WTC11 (cell line): ENCODE measurements at regions not wholly inside any gene's neighbourhood (a gene's known extent, or its start where the extent isn't known, plus 50 kb on each side); places are given as distances from the start of the nearest gene placed in this dataset.

Experiments
- ATAC-seq: fragments of 200-7000 bp; cut with Tn5 transposase; 2 replicates; pipeline ENCODE4 v1.10.0; 2021; ENCODE audit warnings: mild to moderate bottlenecking, moderate library complexity
- CTCF ChIA-PET: fragments of 300-600 bp; sonication (Branson Sonifier 250); formaldehyde crosslinking; loops from one replicate; lab custom pipeline; 2021; ENCODE audit warnings: antibody characterized with exemption; lab: Charles Lee
- POLR2A ChIA-PET: fragments of 350-600 bp; sonication (Branson Sonifier 250); formaldehyde crosslinking; loops from one replicate; lab custom pipeline; 2021; ENCODE audit warnings: antibody characterized with exemption; lab: Charles Lee
- DNase-seq: peaks from one replicate; pipeline ENCODE4 v3.0.0; 2021; ENCODE audit warnings: low spot score
- H3K27ac Mint-ChIP-seq: 2 replicates; pipeline ENCODE4 v1.8.0; 2021; ENCODE audit warnings: mixed read lengths
- H3K27me3 Mint-ChIP-seq: 2 replicates; pipeline ENCODE4 v1.8.0; 2021; ENCODE audit warnings: low read depth, mild to moderate bottlenecking, moderate library complexity, mixed read lengths
- H3K36me3 Mint-ChIP-seq: 2 replicates; pipeline ENCODE4 v1.8.0; 2021; ENCODE audit warnings: mixed read lengths
- H3K4me1 Mint-ChIP-seq: 2 replicates; pipeline ENCODE4 v1.8.0; 2022; ENCODE audit warnings: mixed read lengths
- H3K4me3 Mint-ChIP-seq: 2 replicates; pipeline ENCODE4 v1.8.0; 2021; ENCODE audit warnings: mild to moderate bottlenecking, moderate library complexity, mixed read lengths
- H3K9me3 Mint-ChIP-seq: 2 replicates; pipeline ENCODE4 v1.8.0; 2021; ENCODE audit warnings: mixed read lengths
- ATF1 ChIP-seq: sonication (generic); formaldehyde crosslinking; IDR thresholded peaks from 2 replicates; pipeline ENCODE4 v1.8.1; 2023; ENCODE audit warnings: mild to moderate bottlenecking, moderate library complexity, missing genetic modification reagents
- CREM ChIP-seq: sonication (generic); formaldehyde crosslinking; IDR thresholded peaks from 2 replicates; pipeline ENCODE4 v1.8.1; 2022; ENCODE audit warnings: mild to moderate bottlenecking, missing genetic modification reagents, moderate library complexity
- KAT7 ChIP-seq: sonication (generic); formaldehyde crosslinking; IDR thresholded peaks from 2 replicates; pipeline ENCODE4 v1.8.1; 2023; ENCODE audit warnings: missing genetic modification reagents, mild to moderate bottlenecking, borderline replicate concordance
- SP1 ChIP-seq: sonication (generic); formaldehyde crosslinking; conservative IDR thresholded peaks from 2 replicates; pipeline ENCODE4 v1.8.1; 2022; ENCODE audit warnings: missing genetic modification reagents
- ZNF219 ChIP-seq: sonication (generic); formaldehyde crosslinking; IDR thresholded peaks from 2 replicates; pipeline ENCODE4 v1.8.0; 2023; ENCODE audit warnings: missing genetic modification reagents, mild to moderate bottlenecking, borderline replicate concordance
- ZNF317 ChIP-seq: sonication (generic); formaldehyde crosslinking; IDR thresholded peaks from 2 replicates; pipeline ENCODE4 v1.8.1; 2023; ENCODE audit warnings: low read depth, mild to moderate bottlenecking, moderate library complexity, missing genetic modification reagents, borderline replicate concordance
- TF ChIP-seq, protein P1 (sequence below): sonication (generic); formaldehyde crosslinking; IDR thresholded peaks from 2 replicates; pipeline ENCODE4 v1.8.1; 2022; ENCODE audit warnings: missing genetic modification reagents, borderline replicate concordance
- TF ChIP-seq, protein P2 (sequence below): fragments of 200-600 bp; IDR thresholded peaks from 2 replicates; pipeline ENCODE4 v1.8.0; 2022; ENCODE audit warnings: antibody characterized with exemption
- TF ChIP-seq, protein P3 (sequence below): sonication (generic); formaldehyde crosslinking; IDR thresholded peaks from 2 replicates; pipeline ENCODE4 v1.8.1; 2022; ENCODE audit warnings: mild to moderate bottlenecking, moderate library complexity, missing genetic modification reagents
- TF ChIP-seq, protein P4 (sequence below): sonication (generic); formaldehyde crosslinking; IDR thresholded peaks from 2 replicates; pipeline ENCODE4 v1.8.0; 2023; ENCODE audit warnings: mild to moderate bottlenecking, missing genetic modification reagents
- TF ChIP-seq, protein P5 (sequence below): sonication (generic); formaldehyde crosslinking; IDR thresholded peaks from 2 replicates; pipeline ENCODE4 v1.8.0; 2022; ENCODE audit warnings: mild to moderate bottlenecking, missing genetic modification reagents
- TF ChIP-seq, protein P6 (sequence below): sonication (generic); formaldehyde crosslinking; IDR thresholded peaks from 2 replicates; pipeline ENCODE4 v1.8.0; 2022; ENCODE audit warnings: mild to moderate bottlenecking, missing genetic modification reagents

DNA sequence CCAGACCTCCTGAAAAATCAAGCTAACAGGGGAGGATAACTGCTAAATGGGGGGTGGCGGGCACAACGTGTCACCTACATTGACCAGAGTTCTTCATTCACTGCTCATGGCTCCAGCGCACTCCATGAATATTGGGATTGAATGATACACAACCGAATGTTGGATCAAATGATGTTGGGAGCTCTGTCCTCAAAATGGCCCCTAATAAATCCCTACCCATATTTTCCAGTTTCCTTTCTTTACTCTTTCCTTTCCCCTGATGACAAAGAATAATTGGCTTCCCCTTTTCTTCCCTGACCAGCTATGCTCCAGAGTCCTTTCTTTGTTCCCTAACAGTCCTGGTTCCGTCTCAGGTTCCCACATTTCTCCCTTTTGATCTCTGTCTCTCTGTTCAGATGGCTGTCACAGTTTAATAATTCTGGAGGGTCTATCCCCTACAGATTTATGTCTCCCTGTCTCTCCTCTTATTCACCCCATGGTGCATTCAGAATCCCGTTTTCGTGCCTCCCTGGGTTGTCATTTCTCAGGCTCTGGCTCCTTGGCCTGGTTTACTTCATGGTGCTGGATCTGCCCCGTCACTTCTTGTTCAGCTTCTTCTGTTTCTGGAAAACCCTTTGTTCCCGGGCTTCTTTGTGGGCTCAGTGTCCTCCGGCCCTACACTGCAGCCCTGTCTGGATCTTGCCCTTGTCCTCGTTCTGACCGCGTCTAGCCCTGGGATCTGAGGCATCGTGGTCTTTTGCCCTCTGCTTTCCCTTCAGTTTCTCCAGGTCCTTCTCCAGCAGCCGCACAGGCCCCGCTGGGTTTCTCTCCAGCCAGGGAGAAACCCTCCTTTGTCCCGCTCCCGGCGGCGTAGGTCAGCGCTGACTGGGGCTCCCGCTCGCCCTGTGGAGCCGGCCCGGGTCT is 78.3 kb downstream of the NDUFS5 start (continued):
- no peak for TF ChIP-seq ZNF219 (CRISPR knock-in tag)
- TF ChIP-seq, all 79 proteins: peak for 4

DNA sequence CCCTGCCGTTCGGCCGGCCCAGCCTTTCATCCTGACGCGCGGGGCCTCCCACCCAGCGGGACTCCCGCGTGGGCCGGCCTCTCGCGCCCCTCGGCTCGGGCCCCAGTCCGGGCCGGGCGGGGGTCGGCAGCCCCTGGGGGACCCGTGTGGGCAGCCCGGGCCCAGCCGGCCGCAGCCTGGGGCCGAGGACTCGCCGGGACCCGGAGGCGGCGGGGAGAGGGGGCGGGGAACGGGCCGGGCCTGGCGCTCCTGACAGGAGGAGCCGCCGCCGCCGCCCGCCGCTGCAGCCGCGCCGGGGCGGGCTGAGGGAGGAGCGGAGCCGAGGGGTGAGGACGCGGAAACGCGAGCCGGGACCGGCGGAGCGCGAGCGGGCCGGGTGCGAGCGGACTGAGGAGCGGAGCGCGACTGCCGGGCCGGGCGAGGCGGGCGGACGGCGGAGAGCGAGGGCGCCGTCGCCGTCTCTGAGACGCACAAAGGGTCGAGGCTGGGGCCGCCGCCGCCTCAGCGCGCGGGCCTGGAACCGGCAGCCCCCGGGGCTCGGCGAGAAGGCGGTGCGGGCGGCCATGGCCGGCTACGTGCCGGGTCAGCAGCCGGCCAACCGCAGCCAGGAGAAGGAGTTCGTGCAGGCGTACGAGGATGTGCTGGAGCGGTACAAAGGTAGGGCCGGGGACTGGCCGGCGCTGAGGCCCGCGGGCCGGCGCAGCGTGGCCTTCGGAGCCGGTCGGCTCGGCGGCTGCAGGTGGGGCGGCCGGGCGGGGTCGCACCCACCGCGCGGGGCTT is 79.1 kb downstream of the NDUFS5 start:
- Mint-ChIP-seq H3K4me3 (peak overlapping the region; percentile 71), H3K27ac (no peak overlapping the region)
- CTCF ChIA-PET, result interaction anchor here (0.5 to 7.6 kb wide), 9 partner anchors 27 to 434 kb away, joined by 3 to 90 read pairs (median 13); no protein-coding TSS in a partner anchor

DNA sequence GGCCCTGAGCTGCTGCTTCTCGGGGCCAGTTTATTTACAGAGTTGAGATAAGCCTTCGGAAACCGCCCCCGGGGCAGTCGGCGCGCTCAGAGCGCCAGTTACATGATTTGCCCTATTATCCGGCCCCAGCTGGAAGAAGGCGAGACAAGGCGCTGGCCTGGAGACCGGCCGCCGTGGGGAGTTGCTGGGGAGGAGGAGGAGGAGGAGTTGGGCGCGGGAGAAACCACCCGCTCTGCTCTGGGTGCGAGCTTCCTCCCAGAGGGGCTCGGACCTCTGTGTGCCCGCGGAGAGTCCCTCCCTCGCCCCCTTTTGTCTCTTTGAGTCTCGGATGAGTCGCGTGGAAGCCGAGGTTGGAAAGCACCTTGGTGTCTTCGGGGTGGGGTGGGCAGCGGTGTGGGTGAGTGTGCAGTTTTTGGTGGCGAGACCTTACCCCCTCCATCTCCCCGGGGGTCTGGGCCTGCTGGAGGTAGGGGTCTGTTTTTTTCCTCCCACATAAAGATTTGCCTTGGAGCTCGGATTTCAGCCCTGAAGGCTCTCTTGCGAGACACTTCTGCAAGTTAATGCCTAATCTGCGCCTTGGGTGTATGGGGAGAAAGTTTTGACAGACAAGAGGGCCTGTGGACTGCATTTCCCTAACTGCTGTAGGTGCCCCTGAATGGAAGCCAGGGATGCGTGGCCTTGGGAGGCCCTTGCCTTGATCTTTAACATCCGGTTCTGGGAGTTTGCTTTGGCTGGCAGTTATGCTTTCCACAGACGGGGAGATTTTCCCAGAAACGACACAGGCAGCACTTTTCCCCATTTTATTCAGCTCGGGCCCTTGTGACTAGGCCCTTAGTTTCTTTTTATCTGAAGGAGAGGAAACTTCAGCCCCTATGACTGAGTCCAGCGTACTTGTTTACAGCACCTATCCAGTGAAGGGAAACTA is 80.0 kb downstream of the NDUFS5 start:
- no peaks in the 10 kb centered on the region for H3K27me3 Mint-ChIP-seq
- no peaks in the 10 kb centered on the region for H3K36me3 Mint-ChIP-seq
- peak overlapping the region; percentile 99 for H3K27ac Mint-ChIP-seq
- ChIA-PET POLR2A (interaction anchor here (0.6 to 4.3 kb wide), 5 partner anchors 27 to 369 kb away, joined by 3 to 20 read pairs (median 8); no protein-coding TSS in a partner anchor), CTCF (interaction anchor here (0.5 to 7.6 kb wide), 9 partner anchors 14 to 433 kb away, joined by 3 to 90 read pairs (median 5); partner anchors contain the start of gene NDUFS5)
- ATAC-seq (peak; percentile 4), DNase-seq (peak; percentile 50)
- H3K9me3 Mint-ChIP-seq, result no peaks in the 10 kb centered on the region
- peaks cover 45% of the 10 kb centered on the region for H3K4me1 Mint-ChIP-seq
- H3K4me3 Mint-ChIP-seq, result no peak overlapping the region
- TF ChIP-seq, protein P1, sequence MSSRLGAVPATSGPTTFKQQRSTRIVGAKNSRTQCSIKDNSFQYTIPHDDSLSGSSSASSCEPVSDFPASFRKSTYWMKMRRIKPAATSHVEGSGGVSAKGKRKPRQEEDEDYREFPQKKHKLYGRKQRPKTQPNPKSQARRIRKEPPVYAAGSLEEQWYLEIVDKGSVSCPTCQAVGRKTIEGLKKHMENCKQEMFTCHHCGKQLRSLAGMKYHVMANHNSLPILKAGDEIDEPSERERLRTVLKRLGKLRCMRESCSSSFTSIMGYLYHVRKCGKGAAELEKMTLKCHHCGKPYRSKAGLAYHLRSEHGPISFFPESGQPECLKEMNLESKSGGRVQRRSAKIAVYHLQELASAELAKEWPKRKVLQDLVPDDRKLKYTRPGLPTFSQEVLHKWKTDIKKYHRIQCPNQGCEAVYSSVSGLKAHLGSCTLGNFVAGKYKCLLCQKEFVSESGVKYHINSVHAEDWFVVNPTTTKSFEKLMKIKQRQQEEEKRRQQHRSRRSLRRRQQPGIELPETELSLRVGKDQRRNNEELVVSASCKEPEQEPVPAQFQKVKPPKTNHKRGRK (CRISPR knock-in tag), result no peak
- TF ChIP-seq CREM (CRISPR knock-in tag) (no peak; the same call in 1 of the 2 replicates), KAT7 (CRISPR knock-in tag) (no peak), ZNF317 (peak; percentile 79)
- TF ChIP-seq, protein P2, sequence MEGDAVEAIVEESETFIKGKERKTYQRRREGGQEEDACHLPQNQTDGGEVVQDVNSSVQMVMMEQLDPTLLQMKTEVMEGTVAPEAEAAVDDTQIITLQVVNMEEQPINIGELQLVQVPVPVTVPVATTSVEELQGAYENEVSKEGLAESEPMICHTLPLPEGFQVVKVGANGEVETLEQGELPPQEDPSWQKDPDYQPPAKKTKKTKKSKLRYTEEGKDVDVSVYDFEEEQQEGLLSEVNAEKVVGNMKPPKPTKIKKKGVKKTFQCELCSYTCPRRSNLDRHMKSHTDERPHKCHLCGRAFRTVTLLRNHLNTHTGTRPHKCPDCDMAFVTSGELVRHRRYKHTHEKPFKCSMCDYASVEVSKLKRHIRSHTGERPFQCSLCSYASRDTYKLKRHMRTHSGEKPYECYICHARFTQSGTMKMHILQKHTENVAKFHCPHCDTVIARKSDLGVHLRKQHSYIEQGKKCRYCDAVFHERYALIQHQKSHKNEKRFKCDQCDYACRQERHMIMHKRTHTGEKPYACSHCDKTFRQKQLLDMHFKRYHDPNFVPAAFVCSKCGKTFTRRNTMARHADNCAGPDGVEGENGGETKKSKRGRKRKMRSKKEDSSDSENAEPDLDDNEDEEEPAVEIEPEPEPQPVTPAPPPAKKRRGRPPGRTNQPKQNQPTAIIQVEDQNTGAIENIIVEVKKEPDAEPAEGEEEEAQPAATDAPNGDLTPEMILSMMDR, result no peak
- TF ChIP-seq, protein P3, sequence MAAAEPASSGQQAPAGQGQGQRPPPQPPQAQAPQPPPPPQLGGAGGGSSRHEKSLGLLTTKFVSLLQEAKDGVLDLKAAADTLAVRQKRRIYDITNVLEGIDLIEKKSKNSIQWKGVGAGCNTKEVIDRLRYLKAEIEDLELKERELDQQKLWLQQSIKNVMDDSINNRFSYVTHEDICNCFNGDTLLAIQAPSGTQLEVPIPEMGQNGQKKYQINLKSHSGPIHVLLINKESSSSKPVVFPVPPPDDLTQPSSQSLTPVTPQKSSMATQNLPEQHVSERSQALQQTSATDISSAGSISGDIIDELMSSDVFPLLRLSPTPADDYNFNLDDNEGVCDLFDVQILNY (CRISPR knock-in tag), result 0 out of 2 replicates have a peak, but pooled peaks have one; percentile 20
- TF ChIP-seq, protein P4, sequence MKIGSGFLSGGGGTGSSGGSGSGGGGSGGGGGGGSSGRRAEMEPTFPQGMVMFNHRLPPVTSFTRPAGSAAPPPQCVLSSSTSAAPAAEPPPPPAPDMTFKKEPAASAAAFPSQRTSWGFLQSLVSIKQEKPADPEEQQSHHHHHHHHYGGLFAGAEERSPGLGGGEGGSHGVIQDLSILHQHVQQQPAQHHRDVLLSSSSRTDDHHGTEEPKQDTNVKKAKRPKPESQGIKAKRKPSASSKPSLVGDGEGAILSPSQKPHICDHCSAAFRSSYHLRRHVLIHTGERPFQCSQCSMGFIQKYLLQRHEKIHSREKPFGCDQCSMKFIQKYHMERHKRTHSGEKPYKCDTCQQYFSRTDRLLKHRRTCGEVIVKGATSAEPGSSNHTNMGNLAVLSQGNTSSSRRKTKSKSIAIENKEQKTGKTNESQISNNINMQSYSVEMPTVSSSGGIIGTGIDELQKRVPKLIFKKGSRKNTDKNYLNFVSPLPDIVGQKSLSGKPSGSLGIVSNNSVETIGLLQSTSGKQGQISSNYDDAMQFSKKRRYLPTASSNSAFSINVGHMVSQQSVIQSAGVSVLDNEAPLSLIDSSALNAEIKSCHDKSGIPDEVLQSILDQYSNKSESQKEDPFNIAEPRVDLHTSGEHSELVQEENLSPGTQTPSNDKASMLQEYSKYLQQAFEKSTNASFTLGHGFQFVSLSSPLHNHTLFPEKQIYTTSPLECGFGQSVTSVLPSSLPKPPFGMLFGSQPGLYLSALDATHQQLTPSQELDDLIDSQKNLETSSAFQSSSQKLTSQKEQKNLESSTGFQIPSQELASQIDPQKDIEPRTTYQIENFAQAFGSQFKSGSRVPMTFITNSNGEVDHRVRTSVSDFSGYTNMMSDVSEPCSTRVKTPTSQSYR (CRISPR knock-in tag), result 0 out of 2 replicates have a peak, but pooled peaks have one; percentile 20

More for the DNA sequence above, 79.1 kb downstream of the NDUFS5 start:
- Mint-ChIP-seq H3K9me3 (no peaks in the 10 kb centered on the region), H3K36me3 (no peaks in the 10 kb centered on the region), H3K27me3 (no peaks in the 10 kb centered on the region), H3K4me1 (peaks cover 40% of the 10 kb centered on the region)
- peak; percentile 19 for ATAC-seq
- TF ChIP-seq, protein P5, sequence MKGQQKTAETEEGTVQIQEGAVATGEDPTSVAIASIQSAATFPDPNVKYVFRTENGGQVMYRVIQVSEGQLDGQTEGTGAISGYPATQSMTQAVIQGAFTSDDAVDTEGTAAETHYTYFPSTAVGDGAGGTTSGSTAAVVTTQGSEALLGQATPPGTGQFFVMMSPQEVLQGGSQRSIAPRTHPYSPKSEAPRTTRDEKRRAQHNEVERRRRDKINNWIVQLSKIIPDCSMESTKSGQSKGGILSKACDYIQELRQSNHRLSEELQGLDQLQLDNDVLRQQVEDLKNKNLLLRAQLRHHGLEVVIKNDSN (CRISPR knock-in tag), result 0 out of 2 replicates have a peak, but pooled peaks have one; percentile 13
- 0 out of 2 replicates have a peak, but pooled peaks have one; percentile 21 for TF ChIP-seq ATF1 (CRISPR knock-in tag)
- TF ChIP-seq KAT7 (CRISPR knock-in tag), result no peak
- no peak; the same call in 1 of the 2 replicates for TF ChIP-seq CREM (CRISPR knock-in tag)
- TF ChIP-seq, protein P6, sequence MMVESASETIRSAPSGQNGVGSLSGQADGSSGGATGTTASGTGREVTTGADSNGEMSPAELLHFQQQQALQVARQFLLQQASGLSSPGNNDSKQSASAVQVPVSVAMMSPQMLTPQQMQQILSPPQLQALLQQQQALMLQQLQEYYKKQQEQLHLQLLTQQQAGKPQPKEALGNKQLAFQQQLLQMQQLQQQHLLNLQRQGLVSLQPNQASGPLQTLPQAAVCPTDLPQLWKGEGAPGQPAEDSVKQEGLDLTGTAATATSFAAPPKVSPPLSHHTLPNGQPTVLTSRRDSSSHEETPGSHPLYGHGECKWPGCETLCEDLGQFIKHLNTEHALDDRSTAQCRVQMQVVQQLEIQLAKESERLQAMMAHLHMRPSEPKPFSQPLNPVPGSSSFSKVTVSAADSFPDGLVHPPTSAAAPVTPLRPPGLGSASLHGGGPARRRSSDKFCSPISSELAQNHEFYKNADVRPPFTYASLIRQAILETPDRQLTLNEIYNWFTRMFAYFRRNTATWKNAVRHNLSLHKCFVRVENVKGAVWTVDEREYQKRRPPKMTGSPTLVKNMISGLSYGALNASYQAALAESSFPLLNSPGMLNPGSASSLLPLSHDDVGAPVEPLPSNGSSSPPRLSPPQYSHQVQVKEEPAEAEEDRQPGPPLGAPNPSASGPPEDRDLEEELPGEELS, result peak; percentile 49
- TF ChIP-seq, protein P3 (CRISPR knock-in tag), result peak; percentile 49; the same call in 1 of the 2 replicates
- TF ChIP-seq SP1 (CRISPR knock-in tag), result 0 out of 2 replicates have a peak, but pooled peaks have one; percentile 16
- POLR2A ChIA-PET, result interaction anchor here (1.8 to 4.3 kb wide), 2 partner anchors 28 to 36 kb away, joined by 9 to 20 read pairs; no protein-coding TSS in a partner anchor
- DNase-seq, result peak; percentile 70
